SIG-M5 treated with dmso at 0.1 percent for 504 hours (cell line): ENCODE measurements at regions not wholly inside any gene's neighbourhood (a gene's known extent, or its start where the extent isn't known, plus 50 kb on each side); places are given as distances from the start of the nearest gene placed in this dataset.

Experiments used
- DNase-seq: peaks from one replicate; lab custom pipeline; 2025; ENCODE audit not compliant: unreplicated experiment; lab: John Stamatoyannopoulos, UW

- no peak for DNase-seq
Measured at GRCh38 chr14:61625165-61625564, 70.1 kb upstream of the HIF1A start.

GRCh38 chr14:61627612-61628011 is 67.7 kb upstream of the HIF1A start:
- DNase-seq: no peak

- DNase-seq: no peak
Measured at GRCh38 chr14:61628016-61628725, 67.1 kb upstream of the HIF1A start.

- DNase-seq: no peak
Measured at GRCh38 chr14:61630399-61631044, 64.8 kb upstream of the HIF1A start.

GRCh38 chr14:61631045-61631687 is 64.1 kb upstream of the HIF1A start:
- DNase-seq: no peak

GRCh38 chr14:61632401-61632800 is 62.9 kb upstream of the HIF1A start:
- DNase-seq: no peak

GRCh38 chr14:61632807-61633206 is 62.5 kb upstream of the HIF1A start:
- DNase-seq: no peak

GRCh38 chr14:61636291-61636690 is 59.0 kb upstream of the HIF1A start:
- no peak for DNase-seq

GRCh38 chr14:61636779-61637178 is 58.5 kb upstream of the HIF1A start:
- DNase-seq: no peak

GRCh38 chr14:61638595-61639387 is 56.5 kb upstream of the HIF1A start:
- no peak for DNase-seq

GRCh38 chr14:61640158-61641136 is 54.9 kb upstream of the HIF1A start:
- no peak for DNase-seq

GRCh38 chr14:61641914-61642613 is 53.2 kb upstream of the HIF1A start:
- no peak for DNase-seq

GRCh38 chr14:61642614-61642982 is 52.7 kb upstream of the HIF1A start:
- no peak for DNase-seq

GRCh38 chr14:61643555-61643954 is 51.8 kb upstream of the HIF1A start:
- DNase-seq: no peak

- DNase-seq: no peak
Measured at GRCh38 chr14:61644175-61644574, 51.1 kb upstream of the HIF1A start.

- no peak for DNase-seq
Measured at GRCh38 chr14:61644834-61645233, 50.5 kb upstream of the HIF1A start.

- no peak for DNase-seq
Measured at GRCh38 chr14:61645247-61645646, 50.1 kb upstream of the HIF1A start.
